Liver (tissue), 3 donors: ENCODE measurements at regions not wholly inside any gene's neighbourhood (a gene's known extent, or its start where the extent isn't known, plus 50 kb on each side); places are given as distances from the start of the nearest gene placed in this dataset.
"Not testable (repeated sequence)": the region's sequence is repeated elsewhere in the genome, so short reads cannot be mapped to it uniquely, and the experiment has no call there.

Source experiments
- EGR1 ChIP-seq, 2 donors: IDR thresholded peaks; 2 replicates each; pipeline ENCODE4 v1.6.1; 2016 to 2018; ENCODE audit warnings: antibody characterized with exemption in 2 of 2, low read depth in 2 of 2
- JUND ChIP-seq, 2 donors: IDR thresholded peaks; 2 replicates each; pipeline ENCODE4 v1.6.1; 2016; ENCODE audit warnings: antibody characterized with exemption in 2 of 2
- YY1 ChIP-seq: IDR thresholded peaks from 2 replicates; pipeline ENCODE4 v1.6.1; 2016; ENCODE audit warnings: antibody characterized with exemption, mild to moderate bottlenecking
- TF ChIP-seq, protein P1 (sequence below): fragments of 150-350 bp; IDR thresholded peaks from 2 replicates; pipeline ENCODE4 v1.5.1; 2017; ENCODE audit warnings: improper control_type of control experiment, low read depth, low read length; ENCODE audit not compliant: missing input control
- donor health status: healthy.
- donor health status: healthy.

DNA sequence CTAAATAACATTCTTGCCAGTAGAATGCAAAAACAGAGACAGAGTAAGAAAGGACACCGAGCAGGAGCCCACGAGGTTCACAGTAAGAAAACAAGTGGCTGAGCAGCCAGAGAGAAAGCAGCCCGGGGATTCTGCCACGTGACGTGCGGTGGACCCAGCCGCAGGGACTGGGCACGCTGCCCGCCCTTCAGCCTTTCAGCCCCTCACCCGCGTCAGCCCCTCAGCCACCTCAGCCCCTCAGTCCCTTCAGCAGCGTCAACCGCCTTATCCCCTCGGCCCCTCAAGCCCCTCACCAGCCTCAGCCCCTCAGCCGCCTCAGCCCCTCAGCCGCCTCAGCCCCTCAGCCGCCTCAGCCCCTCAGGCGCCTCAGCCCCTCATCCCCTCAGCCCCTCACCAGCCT lies 1532.2 kb downstream of the REEP3 start:
- TF ChIP-seq YY1; JUND (IDR thresholded peaks at IDR 0.05); EGR1 (IDR thresholded peaks at IDR 0.05; ENCODE audit: low read depth in 2 of 2): not testable (repeated sequence)
- TF ChIP-seq, protein P1, sequence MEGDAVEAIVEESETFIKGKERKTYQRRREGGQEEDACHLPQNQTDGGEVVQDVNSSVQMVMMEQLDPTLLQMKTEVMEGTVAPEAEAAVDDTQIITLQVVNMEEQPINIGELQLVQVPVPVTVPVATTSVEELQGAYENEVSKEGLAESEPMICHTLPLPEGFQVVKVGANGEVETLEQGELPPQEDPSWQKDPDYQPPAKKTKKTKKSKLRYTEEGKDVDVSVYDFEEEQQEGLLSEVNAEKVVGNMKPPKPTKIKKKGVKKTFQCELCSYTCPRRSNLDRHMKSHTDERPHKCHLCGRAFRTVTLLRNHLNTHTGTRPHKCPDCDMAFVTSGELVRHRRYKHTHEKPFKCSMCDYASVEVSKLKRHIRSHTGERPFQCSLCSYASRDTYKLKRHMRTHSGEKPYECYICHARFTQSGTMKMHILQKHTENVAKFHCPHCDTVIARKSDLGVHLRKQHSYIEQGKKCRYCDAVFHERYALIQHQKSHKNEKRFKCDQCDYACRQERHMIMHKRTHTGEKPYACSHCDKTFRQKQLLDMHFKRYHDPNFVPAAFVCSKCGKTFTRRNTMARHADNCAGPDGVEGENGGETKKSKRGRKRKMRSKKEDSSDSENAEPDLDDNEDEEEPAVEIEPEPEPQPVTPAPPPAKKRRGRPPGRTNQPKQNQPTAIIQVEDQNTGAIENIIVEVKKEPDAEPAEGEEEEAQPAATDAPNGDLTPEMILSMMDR, result not testable (repeated sequence)
